HG03439 (cell line): ENCODE measurements at regions not wholly inside any gene's neighbourhood (a gene's known extent, or its start where the extent isn't known, plus 50 kb on each side); places are given as distances from the start of the nearest gene placed in this dataset.

ENCODE experiments used
- ATAC-seq: cut with Tn5 transposase; IDR thresholded peaks from one replicate; pipeline ENCODE4 v1.9.1; 2021; ENCODE audit warnings: mild to moderate bottlenecking, moderate library complexity; ENCODE audit not compliant: unreplicated experiment

- no peak for ATAC-seq
Observed at GRCh38 chr2:2839393-2839781, 508.3 kb upstream of the MYT1L start.

GRCh38 chr2:2838548-2838845, 507.4 kb upstream of the MYT1L start:
- no peak for ATAC-seq

- no peak for ATAC-seq
Observed at GRCh38 chr2:2837746-2838547, 506.9 kb upstream of the MYT1L start.

- no peak for ATAC-seq
Observed at GRCh38 chr2:2836343-2837070, 505.4 kb upstream of the MYT1L start.

- ATAC-seq = no peak
Observed at GRCh38 chr2:2834516-2835254, 503.6 kb upstream of the MYT1L start.

- no peak for ATAC-seq
Observed at GRCh38 chr2:2834105-2834504, 503.0 kb upstream of the MYT1L start.

- no peak for ATAC-seq
Observed at GRCh38 chr2:2832657-2833056, 501.6 kb upstream of the MYT1L start.

GRCh38 chr2:2831633-2832032, 500.6 kb upstream of the MYT1L start:
- ATAC-seq = no peak

GRCh38 chr2:2830576-2830975, 499.5 kb upstream of the MYT1L start:
- ATAC-seq = no peak

GRCh38 chr2:2828774-2829368, 497.8 kb upstream of the MYT1L start:
- no peak for ATAC-seq

GRCh38 chr2:2827761-2828221, 496.7 kb upstream of the MYT1L start:
- no peak for ATAC-seq

GRCh38 chr2:2827046-2827636, 496.1 kb upstream of the MYT1L start:
- no peak for ATAC-seq

GRCh38 chr2:2826621-2827020, 495.5 kb upstream of the MYT1L start:
- no peak for ATAC-seq

GRCh38 chr2:2826209-2826551, 495.1 kb upstream of the MYT1L start:
- no peak for ATAC-seq

- no peak for ATAC-seq
Observed at GRCh38 chr2:2825516-2826208, 494.6 kb upstream of the MYT1L start.

GRCh38 chr2:2825062-2825461, 494.0 kb upstream of the MYT1L start:
- no peak for ATAC-seq

GRCh38 chr2:2824588-2824987, 493.5 kb upstream of the MYT1L start:
- no peak for ATAC-seq

GRCh38 chr2:2823061-2823753, 492.1 kb upstream of the MYT1L start:
- ATAC-seq = no peak

GRCh38 chr2:2822143-2822542, 491.1 kb upstream of the MYT1L start:
- no peak for ATAC-seq

- no peak for ATAC-seq
Observed at GRCh38 chr2:2812648-2813047, 481.6 kb upstream of the MYT1L start.
